ENCODE measurements at regions not wholly inside any gene's neighbourhood (a gene's known extent, or its start where the extent isn't known, plus 50 kb on each side); places are given as distances from the start of the nearest gene placed in this dataset.

GRCh38 chr13:60794751-60795150 lies 397.7 kb downstream of the TDRD3 start:
- no peak for TF ChIP-seq POLR2A (IDR thresholded peaks at IDR 0.05)
- TF ChIP-seq, protein P1, sequence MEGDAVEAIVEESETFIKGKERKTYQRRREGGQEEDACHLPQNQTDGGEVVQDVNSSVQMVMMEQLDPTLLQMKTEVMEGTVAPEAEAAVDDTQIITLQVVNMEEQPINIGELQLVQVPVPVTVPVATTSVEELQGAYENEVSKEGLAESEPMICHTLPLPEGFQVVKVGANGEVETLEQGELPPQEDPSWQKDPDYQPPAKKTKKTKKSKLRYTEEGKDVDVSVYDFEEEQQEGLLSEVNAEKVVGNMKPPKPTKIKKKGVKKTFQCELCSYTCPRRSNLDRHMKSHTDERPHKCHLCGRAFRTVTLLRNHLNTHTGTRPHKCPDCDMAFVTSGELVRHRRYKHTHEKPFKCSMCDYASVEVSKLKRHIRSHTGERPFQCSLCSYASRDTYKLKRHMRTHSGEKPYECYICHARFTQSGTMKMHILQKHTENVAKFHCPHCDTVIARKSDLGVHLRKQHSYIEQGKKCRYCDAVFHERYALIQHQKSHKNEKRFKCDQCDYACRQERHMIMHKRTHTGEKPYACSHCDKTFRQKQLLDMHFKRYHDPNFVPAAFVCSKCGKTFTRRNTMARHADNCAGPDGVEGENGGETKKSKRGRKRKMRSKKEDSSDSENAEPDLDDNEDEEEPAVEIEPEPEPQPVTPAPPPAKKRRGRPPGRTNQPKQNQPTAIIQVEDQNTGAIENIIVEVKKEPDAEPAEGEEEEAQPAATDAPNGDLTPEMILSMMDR (IDR thresholded peaks at IDR 0.05), result no peak
- 63 to 73% (median 69%) methylated on average over 4 of the region's 4 CpGs for WGBS, 4 donors
- intact Hi-C loops (cut with DNase I), result no loop called here
- H3K4me1 ChIP-seq, result no peaks in the 10 kb centered on the region
- no peak for ATAC-seq
- no peaks in the 10 kb centered on the region for H3K36me3 ChIP-seq
- no peak overlapping the region for H3K27ac ChIP-seq
- no peak for DNase-seq
- no peak overlapping the region for H3K4me3 ChIP-seq
- H3K27me3 ChIP-seq, result no peaks in the 10 kb centered on the region
- H3K9me3 ChIP-seq, result no peaks in the 10 kb centered on the region

GRCh38 chr13:60790620-60791019 lies 393.6 kb downstream of the TDRD3 start:
- ATAC-seq (peak in 3 of 4 donors; percentile 24 to 42 (median 30)), DNase-seq (peak in 2 of 5 donors; percentile 23 to 27)
- Histone ChIP-seq H3K36me3 (no peaks in the 10 kb centered on the region), H3K27me3 (no peaks in the 10 kb centered on the region), H3K4me3 (no peak overlapping the region), H3K9me3 (no peaks in the 10 kb centered on the region), H3K4me1 (peaks cover 0 to 4% (median 0%) of the 10 kb centered on the region in 12 donors), H3K27ac (peak overlapping the region in 1 of 12 donors; percentile 8)
- intact Hi-C loops (cut with DNase I), result no loop called here
- 68 to 72% (median 70%) methylated on average over 5 of the region's 5 CpGs for WGBS, 4 donors
- TF ChIP-seq, protein P1 (IDR thresholded peaks at IDR 0.05), result no peak
- TF ChIP-seq POLR2A (IDR thresholded peaks at IDR 0.05), result no peak

- 58 to 65% (median 63%) methylated on average over 3 of the region's 3 CpGs for WGBS, 4 donors
- peak in 3 of 4 donors; percentile 33 to 76 (median 69) for ATAC-seq
- DNase-seq, result peak in 3 of 5 donors; percentile 17 to 36 (median 26)
- Histone ChIP-seq H3K27me3 (no peaks in the 10 kb centered on the region), H3K36me3 (no peaks in the 10 kb centered on the region), H3K27ac (no peak overlapping the region), H3K4me3 (no peak overlapping the region), H3K4me1 (peaks cover 0 to 4% (median 0%) of the 10 kb centered on the region in 12 donors), H3K9me3 (no peaks in the 10 kb centered on the region)
- TF ChIP-seq, protein P1 (IDR thresholded peaks at IDR 0.05), result no peak
- TF ChIP-seq POLR2A (IDR thresholded peaks at IDR 0.05), result no peak
- intact Hi-C loops (cut with DNase I), result no loop called here
Observed at GRCh38 chr13:60788156-60788829, 391.3 kb downstream of the TDRD3 start.

GRCh38 chr13:60787083-60787482 lies 390.1 kb downstream of the TDRD3 start:
- TF ChIP-seq, protein P1 (IDR thresholded peaks at IDR 0.05), result no peak
- TF ChIP-seq POLR2A (IDR thresholded peaks at IDR 0.05), result no peak
- peaks cover 0 to 4% (median 0%) of the 10 kb centered on the region in 12 donors for H3K4me1 ChIP-seq
- ATAC-seq (no peak), DNase-seq (no peak)
- intact Hi-C loops (cut with DNase I), result no loop called here
- H3K36me3 ChIP-seq, result no peaks in the 10 kb centered on the region
- H3K27me3 ChIP-seq, result no peaks in the 10 kb centered on the region
- no peak overlapping the region for H3K27ac ChIP-seq
- H3K9me3 ChIP-seq, result peaks cover 0 to under 1% (median 0%) of the 10 kb centered on the region in 12 donors
- no peak overlapping the region for H3K4me3 ChIP-seq

Data from heart left ventricle (tissue), 16 donors.